Panc1 (cell line): ENCODE measurements at regions not wholly inside any gene's neighbourhood (a gene's known extent, or its start where the extent isn't known, plus 50 kb on each side); places are given as distances from the start of the nearest gene placed in this dataset.

Source experiments
- ATAC-seq: fragments of 200-7000 bp; cut with Tn5 transposase; 2 replicates; pipeline ENCODE4 v1.9.1; 2020; ENCODE audit warnings: mild to moderate bottlenecking, moderate library complexity
- BruUV-seq: library from RNA; stranded (reverse); fragments of 400-500 nt; replicated peaks from 2 replicates; lab custom pipeline; 2021; lab: Mats Ljungman, UMichigan
- CTCF ChIA-PET: fragments of 300-600 bp; sonication (Branson Sonifier 250); formaldehyde crosslinking; loops from one replicate; lab custom pipeline; 2022; ENCODE audit warnings: antibody characterized with exemption; lab: Charles Lee
- POLR2A ChIA-PET: fragments of 300-600 bp; sonication (Branson Sonifier 250); formaldehyde crosslinking; loops from one replicate; lab custom pipeline; 2022; ENCODE audit warnings: antibody characterized with exemption; lab: Charles Lee
- DNase-seq: peaks from one replicate; pipeline ENCODE4 v3.0.0-alpha.2; 2010; ENCODE audit warnings: low read depth, low spot score
- H3K27ac ChIP-seq: 2 replicates; pipeline ENCODE4 v1.5.1; 2011; ENCODE audit warnings: mild to moderate bottlenecking, low read length, inconsistent platforms
- H3K27me3 ChIP-seq: fragments of 200-500 bp; sonication (Bioruptor generic); 2 replicates; pipeline ENCODE4 v1.6.0; 2014; ENCODE audit warnings: low read length, inconsistent platforms; ENCODE audit not compliant: control insufficient read depth, insufficient read depth
- H3K36me3 ChIP-seq: fragments of 200-500 bp; sonication (Bioruptor generic); 2 replicates; pipeline ENCODE4 v1.5.1; 2014; ENCODE audit warnings: inconsistent platforms, mild to moderate bottlenecking, low read length, moderate library complexity; ENCODE audit not compliant: control insufficient read depth, insufficient read depth
- H3K4me1 ChIP-seq: 2 replicates; pipeline ENCODE4 v1.5.1; 2011; ENCODE audit warnings: inconsistent platforms, mild to moderate bottlenecking, low read length, moderate library complexity; ENCODE audit not compliant: control insufficient read depth, insufficient read depth
- H3K4me3 ChIP-seq, 2 experiments: 2 replicates each; pipeline ENCODE4 v1.5.1; 2011 to 2012; ENCODE audit warnings: low read depth in 2 of 2, low read length in 2 of 2, mild to moderate bottlenecking in 2 of 2, inconsistent platforms in 1 of 2, moderate library complexity in 1 of 2
- H3K9me3 ChIP-seq: fragments of 200-500 bp; sonication (Bioruptor generic); 2 replicates; pipeline ENCODE4 v1.5.1; 2014; ENCODE audit warnings: low read depth, mild to moderate bottlenecking, inconsistent platforms, low read length, moderate library complexity; ENCODE audit not compliant: control insufficient read depth, insufficient read depth
- CTCF ChIP-seq: fragments of 450-650 bp; IDR thresholded peaks from 2 replicates; pipeline ENCODE4 v1.5.1; 2017; ENCODE audit warnings: mild to moderate bottlenecking
- POLR2AphosphoS5 ChIP-seq: IDR thresholded peaks from 2 replicates; pipeline ENCODE4 v1.6.1; 2012; ENCODE audit warnings: mild to moderate bottlenecking, low read depth, low read length, moderate library complexity
- SIN3A ChIP-seq: IDR thresholded peaks from 2 replicates; pipeline ENCODE4 v1.6.1; 2012; ENCODE audit warnings: low read depth, mild to moderate bottlenecking, low read length, moderate library complexity, borderline replicate concordance; ENCODE audit not compliant: insufficient read depth
- TCF7L2 ChIP-seq: IDR thresholded peaks from 2 replicates; pipeline ENCODE4 v1.6.1; 2011; ENCODE audit warnings: mild to moderate bottlenecking, low read depth, low read length, inconsistent platforms
- in situ Hi-C: cut with HindIII; loops from 2 replicates; pipeline ENCODE4 v1.10.0; 2016; ENCODE audit warnings: low sequenced_read_pairs, low pct_unique_long_range_greater_than_20kb
- intact Hi-C: fragments of 100-400 bp; cut with micrococcal nuclease; formaldehyde crosslinking; loops from one replicate; pipeline ENCODE4 v1.10.0; 2022; ENCODE audit not compliant: unreplicated experiment
- TF ChIP-seq, protein P1 (sequence below), 2 experiments: IDR thresholded peaks; 2 replicates each; pipeline ENCODE4 v1.6.1; 2011 to 2012; ENCODE audit warnings: low read depth in 2 of 2, control low read depth in 1 of 2, low read length in 1 of 2, mild to moderate bottlenecking in 1 of 2, moderate library complexity in 1 of 2; ENCODE audit not compliant: insufficient read depth in 1 of 2

DNA sequence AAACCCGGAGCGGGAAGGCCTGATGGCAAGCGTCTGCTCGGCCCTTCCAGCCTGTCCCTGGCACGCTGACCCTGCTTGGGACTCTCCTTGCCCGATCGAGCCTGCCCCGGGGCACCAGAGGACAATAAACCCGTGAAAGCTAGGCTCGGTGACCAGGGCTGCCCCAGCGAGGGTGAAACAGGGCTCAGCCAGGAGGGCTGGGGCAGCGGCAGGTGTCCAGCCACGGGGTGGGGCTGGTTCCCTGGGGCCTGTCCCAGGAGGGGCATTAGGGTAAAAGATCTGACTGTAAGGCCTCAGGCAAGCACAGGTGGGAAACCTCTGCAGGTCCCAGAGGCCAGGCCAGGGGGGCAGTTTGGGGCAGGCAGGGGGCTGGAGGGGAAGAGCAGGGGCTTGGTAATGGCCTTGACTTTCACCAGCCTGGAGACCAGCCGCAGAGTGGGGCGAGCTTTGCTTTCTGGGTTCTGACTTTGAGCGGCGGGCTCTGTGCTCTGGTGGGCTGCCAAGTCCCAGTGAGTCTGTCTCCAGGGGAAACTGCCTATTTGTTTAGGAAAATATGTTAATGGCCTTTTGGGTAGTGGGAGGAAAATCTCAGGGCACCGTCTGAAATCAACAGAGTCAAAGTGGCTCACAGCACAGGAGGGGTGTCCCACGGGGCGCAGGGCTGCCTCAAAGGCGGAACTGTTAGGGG lies 68.2 kb upstream of the INPP5A start:
- Histone ChIP-seq H3K27ac (peak overlapping the region; percentile 51; the same call in 1 of the 2 replicates), H3K27me3 (no peaks in the 10 kb centered on the region), H3K36me3 (no peaks in the 10 kb centered on the region), H3K4me1 (peaks cover 28% of the 10 kb centered on the region), H3K4me3 (no peak overlapping the region), H3K9me3 (no peaks in the 10 kb centered on the region; the same call in 1 of the 2 replicates)
- DNase-seq (no peak), ATAC-seq (peak; percentile 38; the same call in 1 of the 2 replicates)
- in situ Hi-C loops = no loop called here
- TF ChIP-seq, protein P1, sequence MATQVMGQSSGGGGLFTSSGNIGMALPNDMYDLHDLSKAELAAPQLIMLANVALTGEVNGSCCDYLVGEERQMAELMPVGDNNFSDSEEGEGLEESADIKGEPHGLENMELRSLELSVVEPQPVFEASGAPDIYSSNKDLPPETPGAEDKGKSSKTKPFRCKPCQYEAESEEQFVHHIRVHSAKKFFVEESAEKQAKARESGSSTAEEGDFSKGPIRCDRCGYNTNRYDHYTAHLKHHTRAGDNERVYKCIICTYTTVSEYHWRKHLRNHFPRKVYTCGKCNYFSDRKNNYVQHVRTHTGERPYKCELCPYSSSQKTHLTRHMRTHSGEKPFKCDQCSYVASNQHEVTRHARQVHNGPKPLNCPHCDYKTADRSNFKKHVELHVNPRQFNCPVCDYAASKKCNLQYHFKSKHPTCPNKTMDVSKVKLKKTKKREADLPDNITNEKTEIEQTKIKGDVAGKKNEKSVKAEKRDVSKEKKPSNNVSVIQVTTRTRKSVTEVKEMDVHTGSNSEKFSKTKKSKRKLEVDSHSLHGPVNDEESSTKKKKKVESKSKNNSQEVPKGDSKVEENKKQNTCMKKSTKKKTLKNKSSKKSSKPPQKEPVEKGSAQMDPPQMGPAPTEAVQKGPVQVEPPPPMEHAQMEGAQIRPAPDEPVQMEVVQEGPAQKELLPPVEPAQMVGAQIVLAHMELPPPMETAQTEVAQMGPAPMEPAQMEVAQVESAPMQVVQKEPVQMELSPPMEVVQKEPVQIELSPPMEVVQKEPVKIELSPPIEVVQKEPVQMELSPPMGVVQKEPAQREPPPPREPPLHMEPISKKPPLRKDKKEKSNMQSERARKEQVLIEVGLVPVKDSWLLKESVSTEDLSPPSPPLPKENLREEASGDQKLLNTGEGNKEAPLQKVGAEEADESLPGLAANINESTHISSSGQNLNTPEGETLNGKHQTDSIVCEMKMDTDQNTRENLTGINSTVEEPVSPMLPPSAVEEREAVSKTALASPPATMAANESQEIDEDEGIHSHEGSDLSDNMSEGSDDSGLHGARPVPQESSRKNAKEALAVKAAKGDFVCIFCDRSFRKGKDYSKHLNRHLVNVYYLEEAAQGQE (IDR thresholded peaks at IDR 0.05; ENCODE audit: insufficient read depth in 1 of 2, low read depth in 2 of 2, low read length in 1 of 2) = no peak
- no peak for TF ChIP-seq POLR2AphosphoS5
- no peak for TF ChIP-seq SIN3A
- TF ChIP-seq TCF7L2 = no peak
- CTCF ChIA-PET = no interaction called here
- intact Hi-C loops = no loop called here
- POLR2A ChIA-PET = no interaction called here
- BruUV-seq = no TSS peak

- intact Hi-C loops (no loop called here), in situ Hi-C loops (no loop called here)
- ATAC-seq = no peak
- Histone ChIP-seq H3K36me3 (no peaks in the 10 kb centered on the region), H3K4me3 (no peak overlapping the region), H3K27ac (no peak overlapping the region), H3K4me1 (peaks cover 22% of the 10 kb centered on the region), H3K9me3 (no peaks in the 10 kb centered on the region; the same call in 1 of the 2 replicates), H3K27me3 (no peaks in the 10 kb centered on the region)
- TF ChIP-seq SIN3A = no peak
- no TSS peak for BruUV-seq
- ChIA-PET CTCF (no interaction called here), POLR2A (interaction anchor here (0.9 kb wide), 1 partner anchor 13 kb away, joined by 3 read pairs; no protein-coding TSS in a partner anchor)
- no peak for DNase-seq
Measured at GRCh38 chr10:132470410-132471124, 67.0 kb upstream of the INPP5A start.

DNA sequence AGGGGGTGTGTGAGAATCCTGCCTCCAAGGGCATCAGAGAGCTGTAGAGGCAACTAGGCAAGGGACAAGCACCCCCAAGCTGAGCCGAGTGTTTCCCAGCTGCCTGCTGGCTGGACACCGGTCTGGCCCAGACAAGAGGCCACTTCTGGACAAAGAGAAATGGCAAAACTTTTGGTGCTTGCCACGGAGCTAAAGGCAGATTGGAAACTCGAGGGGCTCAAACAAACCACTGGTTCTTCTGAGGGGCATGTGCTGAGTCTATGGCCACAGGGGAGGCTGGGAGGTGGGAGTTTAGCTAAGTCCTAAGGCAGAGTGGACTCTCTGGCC lies 66.5 kb upstream of the INPP5A start:
- intact Hi-C loops = no loop called here

More for the DNA sequence above, 66.5 kb upstream of the INPP5A start:
- ChIA-PET POLR2A (interaction anchor here (0.9 kb wide), 1 partner anchor 12 kb away, joined by 3 read pairs; no protein-coding TSS in a partner anchor), CTCF (no interaction called here)
- H3K4me1 ChIP-seq = peaks cover 22% of the 10 kb centered on the region
- BruUV-seq = no TSS peak
- no peaks in the 10 kb centered on the region for H3K36me3 ChIP-seq
- in situ Hi-C loops = no loop called here
- ATAC-seq (no peak), DNase-seq (no peak)
- H3K27me3 ChIP-seq = no peaks in the 10 kb centered on the region
- H3K27ac ChIP-seq = no peak overlapping the region
- no peaks in the 10 kb centered on the region; the same call in 1 of the 2 replicates for H3K9me3 ChIP-seq
- H3K4me3 ChIP-seq = no peak overlapping the region
- TF ChIP-seq, protein P1 (IDR thresholded peaks at IDR 0.05; ENCODE audit: insufficient read depth in 1 of 2, low read depth in 2 of 2, low read length in 1 of 2) = no peak
- TF ChIP-seq POLR2AphosphoS5 (no peak), CTCF (no peak), TCF7L2 (no peak), SIN3A (no peak)
